MCF 10A (cell line): ENCODE measurements at regions not wholly inside any gene's neighbourhood (a gene's known extent, or its start where the extent isn't known, plus 50 kb on each side); places are given as distances from the start of the nearest gene placed in this dataset.
A peak's percentile ranks its signal among the peaks of the same experiment; 100 is the strongest.

Experiments
- BruUV-seq: library from RNA; stranded (reverse); fragments of 400-500 nt; replicated peaks from 2 replicates; lab custom pipeline; 2021; lab: Mats Ljungman, UMichigan
- CTCF ChIA-PET: fragments of 300-600 bp; sonication (Branson Sonifier 250); formaldehyde crosslinking; extraction: SDS; loops from one replicate; lab custom pipeline; 2021; ENCODE audit warnings: antibody characterized with exemption, inconsistent platforms; lab: Yijun Ruan, JAX
- POLR2A ChIA-PET: fragments of 300-600, 350-650 bp; sonication (Branson Sonifier 250); formaldehyde crosslinking; extraction: SDS; loops from one replicate; lab custom pipeline; 2020; ENCODE audit warnings: antibody characterized with exemption, inconsistent platforms; lab: Yijun Ruan, JAX
- DNase-seq: peaks from one replicate; pipeline ENCODE4 v3.0.0-alpha.2; 2018; ENCODE audit not compliant: unreplicated experiment
- H3K27ac Mint-ChIP-seq: one replicate; pipeline ENCODE4 v1.8.0; 2022; ENCODE audit warnings: mild to moderate bottlenecking, low read depth, mixed read lengths; ENCODE audit not compliant: unreplicated experiment
- H3K27me3 Mint-ChIP-seq: one replicate; pipeline ENCODE4 v1.8.0; 2022; ENCODE audit warnings: mixed read lengths; ENCODE audit not compliant: insufficient read depth, unreplicated experiment
- H3K36me3 Mint-ChIP-seq: one replicate; pipeline ENCODE4 v1.8.0; 2022; ENCODE audit warnings: mild to moderate bottlenecking, moderate library complexity, mixed read lengths; ENCODE audit not compliant: insufficient read depth, unreplicated experiment
- H3K4me1 Mint-ChIP-seq: one replicate; pipeline ENCODE4 v1.8.0; 2022; ENCODE audit warnings: mixed read lengths; ENCODE audit not compliant: insufficient read depth, unreplicated experiment
- H3K4me3 Mint-ChIP-seq: one replicate; pipeline ENCODE4 v1.8.0; 2022; ENCODE audit warnings: mild to moderate bottlenecking, moderate library complexity, mixed read lengths; ENCODE audit not compliant: unreplicated experiment
- H3K9me3 Mint-ChIP-seq: one replicate; pipeline ENCODE4 v1.8.0; 2022; ENCODE audit warnings: mixed read lengths; ENCODE audit not compliant: unreplicated experiment
- intact Hi-C: fragments of 100-400 bp; cut with micrococcal nuclease; formaldehyde crosslinking; loops from 2 replicates; pipeline ENCODE4 v1.14.1; 2022
- TF ChIP-seq, protein P1 (sequence below): fragments of 200-600 bp; IDR thresholded peaks from one replicate; pipeline ENCODE4 v1.8.0; 2022; ENCODE audit warnings: antibody characterized with exemption, mild to moderate bottlenecking; ENCODE audit not compliant: unreplicated experiment

DNA sequence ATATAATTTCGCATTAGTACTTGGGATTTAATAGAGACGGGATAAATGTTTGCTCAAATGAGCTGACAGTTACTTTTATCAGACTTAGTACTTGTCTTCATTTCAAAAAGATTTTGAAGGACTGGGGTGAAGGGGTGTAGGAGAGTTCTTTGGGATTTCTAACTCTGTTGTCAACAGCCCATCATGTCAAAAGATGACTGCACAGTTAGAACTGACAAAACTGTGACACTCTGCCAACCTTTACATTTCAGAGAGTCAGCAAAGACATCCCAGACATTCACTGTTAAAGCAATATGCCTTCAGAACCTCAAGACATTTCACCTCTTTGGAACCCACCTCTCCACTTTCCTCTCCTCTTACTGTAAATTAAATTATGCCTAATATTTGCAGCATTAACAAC, 285.4 kb upstream of the SPHKAP start:
- Mint-ChIP-seq H3K27me3 (no peaks in the 10 kb centered on the region), H3K4me1 (no peaks in the 10 kb centered on the region), H3K4me3 (no peak overlapping the region), H3K9me3 (no peaks in the 10 kb centered on the region), H3K27ac (no peak overlapping the region), H3K36me3 (no peaks in the 10 kb centered on the region)
- intact Hi-C loops = no loop called here
- ChIA-PET CTCF (no interaction called here), POLR2A (no interaction called here)
- TF ChIP-seq, protein P1, sequence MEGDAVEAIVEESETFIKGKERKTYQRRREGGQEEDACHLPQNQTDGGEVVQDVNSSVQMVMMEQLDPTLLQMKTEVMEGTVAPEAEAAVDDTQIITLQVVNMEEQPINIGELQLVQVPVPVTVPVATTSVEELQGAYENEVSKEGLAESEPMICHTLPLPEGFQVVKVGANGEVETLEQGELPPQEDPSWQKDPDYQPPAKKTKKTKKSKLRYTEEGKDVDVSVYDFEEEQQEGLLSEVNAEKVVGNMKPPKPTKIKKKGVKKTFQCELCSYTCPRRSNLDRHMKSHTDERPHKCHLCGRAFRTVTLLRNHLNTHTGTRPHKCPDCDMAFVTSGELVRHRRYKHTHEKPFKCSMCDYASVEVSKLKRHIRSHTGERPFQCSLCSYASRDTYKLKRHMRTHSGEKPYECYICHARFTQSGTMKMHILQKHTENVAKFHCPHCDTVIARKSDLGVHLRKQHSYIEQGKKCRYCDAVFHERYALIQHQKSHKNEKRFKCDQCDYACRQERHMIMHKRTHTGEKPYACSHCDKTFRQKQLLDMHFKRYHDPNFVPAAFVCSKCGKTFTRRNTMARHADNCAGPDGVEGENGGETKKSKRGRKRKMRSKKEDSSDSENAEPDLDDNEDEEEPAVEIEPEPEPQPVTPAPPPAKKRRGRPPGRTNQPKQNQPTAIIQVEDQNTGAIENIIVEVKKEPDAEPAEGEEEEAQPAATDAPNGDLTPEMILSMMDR = no peak
- no peak for DNase-seq
- no TSS peak for BruUV-seq

DNA sequence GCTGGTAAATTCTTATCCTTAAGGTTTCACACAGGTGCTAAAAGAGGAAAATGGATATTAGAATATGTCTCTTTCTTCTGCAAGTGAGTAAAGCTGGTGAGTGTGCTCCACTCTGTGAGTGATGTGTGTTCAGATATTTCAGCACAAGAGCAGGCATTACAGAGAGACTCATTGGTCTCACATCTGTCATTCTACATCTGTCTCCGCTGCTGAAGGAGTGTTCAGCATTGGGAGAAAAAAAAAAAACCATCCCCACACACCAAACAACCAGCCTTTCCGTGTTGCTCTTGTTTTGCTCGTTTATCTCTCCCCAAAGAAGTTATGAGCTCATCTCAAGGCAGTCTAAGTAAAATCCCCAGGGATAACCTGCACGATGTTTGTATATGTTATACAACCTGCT, 283.9 kb upstream of the SPHKAP start:
- Mint-ChIP-seq H3K9me3 (no peaks in the 10 kb centered on the region), H3K27me3 (no peaks in the 10 kb centered on the region), H3K36me3 (no peaks in the 10 kb centered on the region), H3K4me1 (no peaks in the 10 kb centered on the region), H3K27ac (no peak overlapping the region), H3K4me3 (no peak overlapping the region)
- intact Hi-C loops = no loop called here
- TF ChIP-seq, protein P1 = no peak
- CTCF ChIA-PET = no interaction called here
- POLR2A ChIA-PET = interaction anchor here (1.4 kb wide), 1 partner anchor 9 kb away, joined by 3 read pairs; no protein-coding TSS in a partner anchor
- BruUV-seq = no TSS peak
- DNase-seq = no peak

DNA sequence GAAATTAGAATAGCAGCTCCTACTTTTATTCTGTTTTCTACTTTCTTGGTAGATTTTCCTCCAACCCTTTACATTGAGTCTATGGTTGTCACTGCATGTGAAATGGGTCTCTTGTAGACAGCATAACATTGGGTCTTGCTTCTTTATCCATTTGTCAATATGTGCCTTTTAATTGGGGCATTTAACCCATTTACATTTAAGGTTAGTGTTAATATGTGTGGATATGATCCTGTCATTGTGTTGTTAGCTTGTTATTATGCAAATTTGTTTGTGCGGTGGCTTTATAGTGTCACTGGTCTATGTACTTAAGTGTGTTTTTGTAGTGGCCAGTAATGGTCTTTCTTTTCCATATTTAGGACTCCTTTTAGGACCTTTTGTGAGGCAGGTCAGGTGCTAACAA, 276.9 kb upstream of the SPHKAP start:
- BruUV-seq = no TSS peak
- Mint-ChIP-seq H3K9me3 (peaks cover 33% of the 10 kb centered on the region), H3K27me3 (no peaks in the 10 kb centered on the region), H3K36me3 (no peaks in the 10 kb centered on the region), H3K4me1 (no peaks in the 10 kb centered on the region), H3K4me3 (no peak overlapping the region), H3K27ac (no peak overlapping the region)
- intact Hi-C loops = no loop called here
- ChIA-PET POLR2A (no interaction called here), CTCF (interaction anchor here (0.6 to 0.8 kb wide), 2 partner anchors 83 to 434 kb away, joined by 3 read pairs; no protein-coding TSS in a partner anchor)
- TF ChIP-seq, protein P1 = no peak
- DNase-seq = no peak

DNA sequence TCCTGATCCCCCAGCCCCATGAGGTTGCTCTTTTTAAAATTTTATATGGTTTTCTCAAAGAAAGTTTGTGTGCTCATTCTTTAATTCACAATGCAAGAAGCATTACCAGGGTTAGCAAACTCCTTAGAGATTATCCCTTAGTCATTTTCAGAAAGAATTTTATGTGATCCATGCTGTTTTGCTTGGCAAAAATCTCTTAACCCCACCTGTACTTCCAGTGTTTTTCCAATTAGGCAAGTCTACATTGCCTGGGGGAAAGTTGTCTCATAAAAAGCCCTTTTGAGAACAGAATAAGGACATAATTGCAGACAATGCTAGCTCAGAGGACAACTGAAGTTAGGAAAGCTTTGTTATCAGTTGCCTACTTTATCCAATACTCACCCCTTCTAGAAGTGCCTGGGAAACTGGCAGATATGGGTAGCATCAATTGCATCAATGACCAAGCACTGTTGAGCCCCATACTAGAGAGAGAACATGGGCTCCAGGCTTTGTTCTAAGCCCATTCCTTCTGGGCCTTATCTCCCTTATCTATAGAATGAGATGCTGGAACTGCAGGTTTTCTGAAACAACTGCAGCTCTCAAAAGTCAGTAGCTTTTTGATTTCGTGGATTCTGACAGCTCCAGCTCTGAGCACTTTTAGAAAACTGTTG, 265.9 kb upstream of the SPHKAP start:
- CTCF ChIA-PET = interaction anchor here (0.5 kb wide), 1 partner anchor 305 kb away, joined by 4 read pairs; no protein-coding TSS in a partner anchor
- H3K36me3 Mint-ChIP-seq = no peaks in the 10 kb centered on the region
- BruUV-seq = no TSS peak

More for the DNA sequence above, 265.9 kb upstream of the SPHKAP start:
- Mint-ChIP-seq H3K4me1 (peaks cover 13% of the 10 kb centered on the region), H3K9me3 (no peaks in the 10 kb centered on the region), H3K4me3 (no peak overlapping the region), H3K27me3 (no peaks in the 10 kb centered on the region), H3K27ac (peak overlapping the region; percentile 19)
- POLR2A ChIA-PET = no interaction called here
- intact Hi-C loops = no loop called here
- DNase-seq = peak; percentile 65
- TF ChIP-seq, protein P1 = no peak
